GM23248 (cell line): ENCODE measurements at regions not wholly inside any gene's neighbourhood (a gene's known extent, or its start where the extent isn't known, plus 50 kb on each side); places are given as distances from the start of the nearest gene placed in this dataset.

Experiments
- DNase-seq: peaks from one replicate; pipeline ENCODE4 v3.0.0-alpha.2; 2015
- H2AFZ ChIP-seq: fragments of 200-600 bp; sonication (generic); 2 replicates; pipeline ENCODE4 v1.6.1; 2016; ENCODE audit warnings: antibody characterized with exemption
- H3F3A ChIP-seq: fragments of 200-600 bp; sonication (generic); 2 replicates; pipeline ENCODE4 v1.6.1; 2016; ENCODE audit warnings: mild to moderate bottlenecking, antibody characterized with exemption, mixed run types; ENCODE audit not compliant: insufficient read depth
- H3K27ac ChIP-seq: fragments of 200-600 bp; sonication (generic); 2 replicates; pipeline ENCODE4 v1.5.1; 2016; ENCODE audit warnings: mild to moderate bottlenecking
- H3K27me3 ChIP-seq: fragments of 200-600 bp; sonication (generic); replicated peaks from 2 replicates; pipeline ENCODE4 v1.6.1; 2016; ENCODE audit warnings: mild to moderate bottlenecking; ENCODE audit not compliant: insufficient read depth
- H3K36me3 ChIP-seq: fragments of 200-600 bp; sonication (generic); 2 replicates; pipeline ENCODE4 v1.6.1; 2016; ENCODE audit warnings: low read depth, mild to moderate bottlenecking
- H3K4me1 ChIP-seq: fragments of 200-600 bp; sonication (generic); 2 replicates; pipeline ENCODE4 v1.6.1; 2016; ENCODE audit warnings: mild to moderate bottlenecking; ENCODE audit not compliant: insufficient read depth
- H3K4me2 ChIP-seq: fragments of 200-600 bp; sonication (generic); one replicate; pipeline ENCODE4 v1.6.1; 2016; ENCODE audit warnings: mild to moderate bottlenecking; ENCODE audit not compliant: unreplicated experiment
- H3K4me3 ChIP-seq: fragments of 200-600 bp; sonication (generic); 2 replicates; pipeline ENCODE4 v1.5.1; 2016; ENCODE audit warnings: mild to moderate bottlenecking
- H3K79me2 ChIP-seq: fragments of 200-600 bp; sonication (generic); 2 replicates; pipeline ENCODE4 v1.6.1; 2016; ENCODE audit warnings: mild to moderate bottlenecking; ENCODE audit not compliant: insufficient read depth
- H3K9ac ChIP-seq: fragments of 200-600 bp; sonication (generic); 2 replicates; pipeline ENCODE4 v1.6.1; 2016; ENCODE audit warnings: mild to moderate bottlenecking
- H3K9me2 ChIP-seq: fragments of 200-600 bp; sonication (generic); 2 replicates; pipeline ENCODE4 v1.6.1; 2016; ENCODE audit warnings: mixed run types, mild to moderate bottlenecking, moderate library complexity; ENCODE audit not compliant: insufficient read depth
- H3K9me3 ChIP-seq: fragments of 200-600 bp; sonication (generic); one replicate; pipeline ENCODE4 v1.6.1; 2017; ENCODE audit warnings: low read depth
- H4K20me1 ChIP-seq: fragments of 200-600 bp; sonication (generic); 2 replicates; pipeline ENCODE4 v1.6.0; 2016; ENCODE audit not compliant: insufficient read depth
- EZH2 ChIP-seq: fragments of 200-600 bp; sonication (generic); IDR thresholded peaks from 2 replicates; pipeline ENCODE4 v1.6.1; 2018; ENCODE audit warnings: antibody characterized with exemption, mild to moderate bottlenecking; ENCODE audit not compliant: insufficient read depth, poor library complexity, severe bottlenecking
- EZH2phosphoT487 ChIP-seq: fragments of 200-600 bp; sonication (generic); IDR thresholded peaks from 2 replicates; pipeline ENCODE4 v1.6.1; 2018; ENCODE audit warnings: antibody characterized with exemption, moderate library complexity, mild to moderate bottlenecking, low read depth; ENCODE audit not compliant: insufficient read depth
- WGBS, 2 experiments: methylation state at CpG; one replicate each; pipeline ENCODE4 v1.1.6; 2015 to 2017; ENCODE audit warnings: low lambda C conversion rate in 2 of 2, low coverage in 1 of 2; ENCODE audit errors: missing lambda C conversion rate in 2 of 2; 5-methylcytosine and 5-hydroxymethylcytosine counted together
- in situ Hi-C: fragments of 300-500 bp; cut with MboI; formaldehyde crosslinking; loops from 2 replicates; pipeline ENCODE4 v1.15.0; 2020

GRCh38 chr5:155530046-155530445 is 516.5 kb downstream of the KIF4B start:
- in situ Hi-C loops, result no loop called here
- Histone ChIP-seq H3K4me2 (no peak overlapping the region), H2AFZ (no peak overlapping the region), H3K9me2 (no peaks in the 10 kb centered on the region), H3K4me3 (no peak overlapping the region), H3K9me3 (no peaks in the 10 kb centered on the region), H4K20me1 (no peaks in the 10 kb centered on the region), H3K27ac (no peak overlapping the region), H3K4me1 (no peaks in the 10 kb centered on the region), H3F3A (no peaks in the 10 kb centered on the region), H3K79me2 (no peaks in the 10 kb centered on the region), H3K9ac (no peak overlapping the region), H3K27me3 (no peaks in the 10 kb centered on the region), H3K36me3 (no peaks in the 10 kb centered on the region)
- no peak for DNase-seq
- TF ChIP-seq EZH2phosphoT487, result no peak
- TF ChIP-seq EZH2, result no peak

GRCh38 chr5:155532621-155533311 is 519.2 kb downstream of the KIF4B start:
- Histone ChIP-seq H3K4me1 (no peaks in the 10 kb centered on the region), H3K9ac (no peak overlapping the region), H3K27me3 (no peaks in the 10 kb centered on the region), H3K36me3 (no peaks in the 10 kb centered on the region), H3K4me3 (no peak overlapping the region), H3K27ac (no peak overlapping the region), H4K20me1 (no peaks in the 10 kb centered on the region), H3K9me2 (no peaks in the 10 kb centered on the region), H2AFZ (no peak overlapping the region), H3K79me2 (no peaks in the 10 kb centered on the region), H3K4me2 (no peak overlapping the region), H3K9me3 (no peaks in the 10 kb centered on the region), H3F3A (no peaks in the 10 kb centered on the region)
- 11 to 21% methylated on average over 4 of the region's 4 CpGs for WGBS, 2 experiments
- TF ChIP-seq EZH2 (no peak), EZH2phosphoT487 (no peak)
- peak; percentile 1 for DNase-seq
- in situ Hi-C loops, result no loop called here

GRCh38 chr5:155540000-155540595 is 526.5 kb downstream of the KIF4B start:
- H3K79me2 ChIP-seq, result no peaks in the 10 kb centered on the region
- H3F3A ChIP-seq, result no peaks in the 10 kb centered on the region
- no peaks in the 10 kb centered on the region for H3K4me1 ChIP-seq
- H2AFZ ChIP-seq, result no peak overlapping the region
- no peaks in the 10 kb centered on the region for H4K20me1 ChIP-seq
- no peak overlapping the region for H3K4me2 ChIP-seq
- H3K27ac ChIP-seq, result no peak overlapping the region
- no peak for DNase-seq
- H3K4me3 ChIP-seq, result no peak overlapping the region
- in situ Hi-C loops, result no loop called here
- H3K9me2 ChIP-seq, result no peaks in the 10 kb centered on the region
- WGBS, 2 experiments, result 0 to 4% methylated on average over 2 of the region's 2 CpGs
- H3K9ac ChIP-seq, result no peak overlapping the region
- TF ChIP-seq EZH2phosphoT487 (no peak), EZH2 (no peak)
- no peaks in the 10 kb centered on the region for H3K9me3 ChIP-seq
- H3K27me3 ChIP-seq, result no peaks in the 10 kb centered on the region
- H3K36me3 ChIP-seq, result no peaks in the 10 kb centered on the region

- no peak for DNase-seq
- H3K27me3 ChIP-seq, result no peaks in the 10 kb centered on the region
- no peak for TF ChIP-seq EZH2phosphoT487
- H3K4me3 ChIP-seq, result no peak overlapping the region
- no peak overlapping the region for H3K27ac ChIP-seq
- no peaks in the 10 kb centered on the region for H3K4me1 ChIP-seq
- no peaks in the 10 kb centered on the region for H3F3A ChIP-seq
- H2AFZ ChIP-seq, result no peak overlapping the region
- H3K79me2 ChIP-seq, result no peaks in the 10 kb centered on the region
- H4K20me1 ChIP-seq, result no peaks in the 10 kb centered on the region
- no peak overlapping the region for H3K9ac ChIP-seq
- H3K9me2 ChIP-seq, result no peaks in the 10 kb centered on the region
- H3K36me3 ChIP-seq, result no peaks in the 10 kb centered on the region
- in situ Hi-C loops, result no loop called here
- H3K4me2 ChIP-seq, result no peak overlapping the region
- no peaks in the 10 kb centered on the region for H3K9me3 ChIP-seq
These were observed 532.5 kb downstream of the KIF4B start for GRCh38 chr5:155546075-155546474.

GRCh38 chr5:155554500-155554899 is 540.9 kb downstream of the KIF4B start:
- Histone ChIP-seq H3K9ac (no peak overlapping the region), H4K20me1 (no peaks in the 10 kb centered on the region), H3K79me2 (no peaks in the 10 kb centered on the region), H2AFZ (no peak overlapping the region), H3K27ac (no peak overlapping the region), H3K4me1 (no peaks in the 10 kb centered on the region), H3K4me3 (no peak overlapping the region), H3K27me3 (no peaks in the 10 kb centered on the region), H3K4me2 (no peak overlapping the region), H3K36me3 (no peaks in the 10 kb centered on the region), H3K9me3 (no peaks in the 10 kb centered on the region), H3K9me2 (no peaks in the 10 kb centered on the region), H3F3A (no peaks in the 10 kb centered on the region)
- TF ChIP-seq EZH2, result no peak
- TF ChIP-seq EZH2phosphoT487, result no peak
- no peak for DNase-seq
- WGBS, 2 experiments, result 3 to 7% methylated on average over 3 of the region's 3 CpGs
- in situ Hi-C loops, result no loop called here
